GM12875 (cell line): ENCODE measurements at regions not wholly inside any gene's neighbourhood (a gene's known extent, or its start where the extent isn't known, plus 50 kb on each side); places are given as distances from the start of the nearest gene placed in this dataset.

Experiments used
- H3K4me3 ChIP-seq: one replicate; pipeline ENCODE4 v1.5.1; 2011; ENCODE audit warnings: low read depth, low read length, control low read depth
- TF ChIP-seq, protein P1 (sequence below): IDR thresholded peaks from 2 replicates; pipeline ENCODE4 v1.5.1; 2011; ENCODE audit warnings: low read depth, mild to moderate bottlenecking, control low read depth, inconsistent platforms, low read length, moderate library complexity, borderline replicate concordance; ENCODE audit not compliant: insufficient read depth

GRCh38 chr2:155675920-155676319 is 656.6 kb downstream of the NR4A2 start:
- TF ChIP-seq, protein P1, sequence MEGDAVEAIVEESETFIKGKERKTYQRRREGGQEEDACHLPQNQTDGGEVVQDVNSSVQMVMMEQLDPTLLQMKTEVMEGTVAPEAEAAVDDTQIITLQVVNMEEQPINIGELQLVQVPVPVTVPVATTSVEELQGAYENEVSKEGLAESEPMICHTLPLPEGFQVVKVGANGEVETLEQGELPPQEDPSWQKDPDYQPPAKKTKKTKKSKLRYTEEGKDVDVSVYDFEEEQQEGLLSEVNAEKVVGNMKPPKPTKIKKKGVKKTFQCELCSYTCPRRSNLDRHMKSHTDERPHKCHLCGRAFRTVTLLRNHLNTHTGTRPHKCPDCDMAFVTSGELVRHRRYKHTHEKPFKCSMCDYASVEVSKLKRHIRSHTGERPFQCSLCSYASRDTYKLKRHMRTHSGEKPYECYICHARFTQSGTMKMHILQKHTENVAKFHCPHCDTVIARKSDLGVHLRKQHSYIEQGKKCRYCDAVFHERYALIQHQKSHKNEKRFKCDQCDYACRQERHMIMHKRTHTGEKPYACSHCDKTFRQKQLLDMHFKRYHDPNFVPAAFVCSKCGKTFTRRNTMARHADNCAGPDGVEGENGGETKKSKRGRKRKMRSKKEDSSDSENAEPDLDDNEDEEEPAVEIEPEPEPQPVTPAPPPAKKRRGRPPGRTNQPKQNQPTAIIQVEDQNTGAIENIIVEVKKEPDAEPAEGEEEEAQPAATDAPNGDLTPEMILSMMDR: no peak
- no peak overlapping the region for H3K4me3 ChIP-seq

DNA sequence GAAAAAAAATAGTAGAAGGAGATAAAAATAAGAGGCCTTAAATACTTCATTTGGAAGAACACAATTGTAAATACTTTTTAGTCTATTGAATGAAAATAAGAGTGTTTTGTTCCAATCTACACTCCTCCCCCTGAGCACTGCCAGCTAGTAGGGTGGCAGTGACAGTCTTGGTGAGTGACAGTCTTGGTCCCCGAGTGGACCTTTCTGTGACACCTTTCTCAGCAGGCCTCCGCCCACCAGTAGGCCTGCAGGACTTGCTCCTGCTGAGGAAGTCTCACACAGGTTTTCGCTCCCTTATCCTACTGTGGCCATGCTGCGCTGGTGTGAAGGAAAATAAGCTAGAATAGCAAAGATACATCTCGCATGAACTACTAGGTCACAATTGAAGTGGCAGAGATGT is 666.8 kb downstream of the NR4A2 start:
- TF ChIP-seq, protein P1: no peak
- H3K4me3 ChIP-seq: no peak overlapping the region

GRCh38 chr2:155663265-155663664 is 669.3 kb downstream of the NR4A2 start:
- TF ChIP-seq, protein P1: no peak
- H3K4me3 ChIP-seq: no peak overlapping the region

GRCh38 chr2:155662224-155662623 is 670.3 kb downstream of the NR4A2 start:
- H3K4me3 ChIP-seq: no peak overlapping the region
- TF ChIP-seq, protein P1: no peak

DNA sequence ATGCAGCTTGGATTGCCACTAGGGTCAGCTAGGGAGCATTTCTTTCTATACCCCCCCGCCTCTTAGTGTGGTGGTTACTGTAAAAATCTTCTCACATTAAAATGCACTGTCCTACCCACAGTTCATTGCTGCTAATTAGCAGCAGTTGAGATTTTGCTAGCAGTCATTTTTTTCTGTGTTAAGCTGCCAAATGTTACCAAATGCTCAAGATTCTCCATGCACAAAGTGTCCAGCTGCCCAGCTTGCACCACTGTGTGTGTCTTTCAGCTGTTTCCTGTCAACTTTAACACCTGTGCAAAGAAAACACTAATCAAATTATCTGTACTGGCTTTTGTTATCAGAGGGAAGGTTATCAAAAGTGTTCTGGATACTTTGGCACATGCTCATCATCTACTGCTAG is 679.3 kb downstream of the NR4A2 start:
- TF ChIP-seq, protein P1: no peak

DNA sequence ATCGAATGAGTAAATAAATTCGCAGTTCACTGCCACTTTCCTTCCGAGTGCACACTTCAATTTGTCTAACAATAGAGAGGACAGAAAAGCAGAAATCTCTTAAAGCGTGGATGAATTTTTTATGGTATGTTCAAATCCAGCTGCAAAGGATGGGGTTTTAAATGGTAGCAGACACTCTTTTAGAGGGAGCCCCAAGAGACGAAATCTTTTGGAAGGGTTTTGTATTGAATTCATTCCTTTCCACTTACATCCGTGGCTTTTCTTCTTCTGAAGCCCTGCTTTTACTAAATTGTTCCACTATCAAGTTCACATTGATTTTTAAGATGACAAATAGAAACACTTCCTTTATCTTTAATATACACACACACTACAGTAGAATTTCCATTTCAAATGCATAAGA is 680.7 kb downstream of the NR4A2 start:
- H3K4me3 ChIP-seq: no peak overlapping the region
- TF ChIP-seq, protein P1: no peak

More for the DNA sequence above, 679.3 kb downstream of the NR4A2 start:
- H3K4me3 ChIP-seq: no peak overlapping the region

GRCh38 chr2:155645791-155646190 is 686.7 kb downstream of the NR4A2 start:
- TF ChIP-seq, protein P1: no peak

More at GRCh38 chr2:155645791-155646190, 686.7 kb downstream of the NR4A2 start:
- H3K4me3 ChIP-seq: no peak overlapping the region
